Endodermal cell (in vitro differentiated cells): ENCODE measurements at regions not wholly inside any gene's neighbourhood (a gene's known extent, or its start where the extent isn't known, plus 50 kb on each side); places are given as distances from the start of the nearest gene placed in this dataset.
"Not testable (repeated sequence)": the region's sequence is repeated elsewhere in the genome, so short reads cannot be mapped to it uniquely, and the experiment has no call there.

Experiments
- DNase-seq: peaks from one replicate; pipeline ENCODE4 v3.0.0-alpha.2; 2017
- H3K27ac ChIP-seq: 2 replicates; pipeline ENCODE4 v1.5.1; 2013; ENCODE audit warnings: mild to moderate bottlenecking, low read depth, low read length, moderate library complexity
- H3K27me3 ChIP-seq: 2 replicates; pipeline ENCODE4 v1.6.1; 2013; ENCODE audit warnings: mild to moderate bottlenecking, low read length, moderate library complexity; ENCODE audit not compliant: insufficient read depth, control insufficient read depth, poor library complexity, severe bottlenecking
- H3K36me3 ChIP-seq: 2 replicates; pipeline ENCODE4 v1.7.0; 2013; ENCODE audit warnings: mild to moderate bottlenecking, low read length, moderate library complexity; ENCODE audit not compliant: control insufficient read depth, insufficient read depth
- H3K4me1 ChIP-seq: one replicate; pipeline ENCODE4 v1.7.0; 2013; ENCODE audit warnings: low read length; ENCODE audit not compliant: control insufficient read depth, insufficient read depth
- H3K4me3 ChIP-seq: 2 replicates; pipeline ENCODE4 v1.5.1; 2013; ENCODE audit warnings: mild to moderate bottlenecking, low read length, moderate library complexity
- H3K9ac ChIP-seq: 2 replicates; pipeline ENCODE4 v1.6.1; 2013; ENCODE audit warnings: mild to moderate bottlenecking, low read length, moderate library complexity; ENCODE audit not compliant: poor library complexity, severe bottlenecking; ENCODE audit errors: extremely low read depth
- H3K9me3 ChIP-seq: 2 replicates; pipeline ENCODE4 v1.6.1; 2013; ENCODE audit warnings: mild to moderate bottlenecking, low read length, moderate library complexity; ENCODE audit not compliant: control insufficient read depth
- H3K27ac Mint-ChIP-seq: 2 replicates; pipeline ENCODE4 v1.8.0; 2020; ENCODE audit warnings: mixed read lengths
- H3K27me3 Mint-ChIP-seq: 2 replicates; pipeline ENCODE4 v1.8.0; 2021; ENCODE audit warnings: mild to moderate bottlenecking, mixed read lengths; ENCODE audit not compliant: insufficient read depth
- H3K36me3 Mint-ChIP-seq: 2 replicates; pipeline ENCODE4 v1.8.0; 2020; ENCODE audit warnings: low read depth, mixed read lengths
- H3K4me1 Mint-ChIP-seq: 2 replicates; pipeline ENCODE4 v1.8.0; 2020; ENCODE audit warnings: mixed read lengths
- H3K4me3 Mint-ChIP-seq: 2 replicates; pipeline ENCODE4 v1.8.0; 2020; ENCODE audit warnings: mild to moderate bottlenecking, moderate library complexity, mixed read lengths
- H3K9me3 Mint-ChIP-seq: 2 replicates; pipeline ENCODE4 v1.8.0; 2020; ENCODE audit warnings: mild to moderate bottlenecking, mixed read lengths
- WGBS, 2 experiments: methylation state at CpG; one replicate each; pipeline versions ENCODE4 v1.1.5 to v1.1.7; 2013; ENCODE audit warnings: missing lambda C conversion rate in 2 of 2, mixed read lengths in 1 of 2; ENCODE audit not compliant: insufficient coverage in 1 of 2, insufficient read length in 1 of 2; 5-methylcytosine and 5-hydroxymethylcytosine counted together
- TF ChIP-seq, protein P1 (sequence below): fragments of 200-600 bp; sonication (generic); conservative IDR thresholded peaks from 2 replicates; pipeline ENCODE4 v1.5.0; 2021; ENCODE audit warnings: antibody characterized with exemption, mild to moderate bottlenecking

DNA sequence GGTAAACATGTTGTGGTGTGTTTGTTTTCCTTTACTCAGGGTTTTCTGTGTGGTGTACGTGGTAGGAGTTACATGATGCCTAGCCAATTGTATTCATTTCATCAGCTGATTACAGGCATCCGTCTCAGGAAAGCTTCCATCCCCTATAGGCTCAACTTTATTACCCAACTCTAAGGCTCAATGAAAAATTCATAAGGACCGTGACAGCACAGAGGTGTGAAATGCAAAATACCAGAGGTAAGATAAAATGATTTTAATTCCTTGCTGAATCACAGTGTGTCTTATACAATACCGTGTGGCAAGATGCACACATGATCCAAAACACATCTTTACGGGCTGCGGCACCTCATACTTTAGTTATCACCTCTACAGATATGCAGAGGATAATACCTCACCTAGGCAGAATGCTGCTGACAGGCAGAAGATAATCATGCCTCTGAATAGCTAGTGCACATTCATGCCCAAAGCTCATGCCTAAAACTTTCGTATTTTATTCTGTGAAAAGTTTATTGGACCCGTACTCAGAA is 87.2 kb upstream of the DIO2 start:
- TF ChIP-seq, protein P1, sequence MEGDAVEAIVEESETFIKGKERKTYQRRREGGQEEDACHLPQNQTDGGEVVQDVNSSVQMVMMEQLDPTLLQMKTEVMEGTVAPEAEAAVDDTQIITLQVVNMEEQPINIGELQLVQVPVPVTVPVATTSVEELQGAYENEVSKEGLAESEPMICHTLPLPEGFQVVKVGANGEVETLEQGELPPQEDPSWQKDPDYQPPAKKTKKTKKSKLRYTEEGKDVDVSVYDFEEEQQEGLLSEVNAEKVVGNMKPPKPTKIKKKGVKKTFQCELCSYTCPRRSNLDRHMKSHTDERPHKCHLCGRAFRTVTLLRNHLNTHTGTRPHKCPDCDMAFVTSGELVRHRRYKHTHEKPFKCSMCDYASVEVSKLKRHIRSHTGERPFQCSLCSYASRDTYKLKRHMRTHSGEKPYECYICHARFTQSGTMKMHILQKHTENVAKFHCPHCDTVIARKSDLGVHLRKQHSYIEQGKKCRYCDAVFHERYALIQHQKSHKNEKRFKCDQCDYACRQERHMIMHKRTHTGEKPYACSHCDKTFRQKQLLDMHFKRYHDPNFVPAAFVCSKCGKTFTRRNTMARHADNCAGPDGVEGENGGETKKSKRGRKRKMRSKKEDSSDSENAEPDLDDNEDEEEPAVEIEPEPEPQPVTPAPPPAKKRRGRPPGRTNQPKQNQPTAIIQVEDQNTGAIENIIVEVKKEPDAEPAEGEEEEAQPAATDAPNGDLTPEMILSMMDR, result no peak
- H3K4me3 ChIP-seq, result no peak overlapping the region
- H3K4me1 ChIP-seq, result no peaks in the 10 kb centered on the region
- no peak overlapping the region for H3K9ac ChIP-seq
- Mint-ChIP-seq H3K27me3 (no peaks in the 10 kb centered on the region), H3K36me3 (no peaks in the 10 kb centered on the region), H3K27ac (no peak overlapping the region), H3K9me3 (peaks cover 2% of the 10 kb centered on the region), H3K4me1 (no peaks in the 10 kb centered on the region), H3K4me3 (no peak overlapping the region)
- no peak for DNase-seq
- 92 to 100% methylated on average over 5 to 7 of the region's 8 CpGs for WGBS, 2 experiments
- H3K27ac ChIP-seq, result no peak overlapping the region
- no peaks in the 10 kb centered on the region for H3K27me3 ChIP-seq
- no peaks in the 10 kb centered on the region for H3K36me3 ChIP-seq
- no peaks in the 10 kb centered on the region for H3K9me3 ChIP-seq

DNA sequence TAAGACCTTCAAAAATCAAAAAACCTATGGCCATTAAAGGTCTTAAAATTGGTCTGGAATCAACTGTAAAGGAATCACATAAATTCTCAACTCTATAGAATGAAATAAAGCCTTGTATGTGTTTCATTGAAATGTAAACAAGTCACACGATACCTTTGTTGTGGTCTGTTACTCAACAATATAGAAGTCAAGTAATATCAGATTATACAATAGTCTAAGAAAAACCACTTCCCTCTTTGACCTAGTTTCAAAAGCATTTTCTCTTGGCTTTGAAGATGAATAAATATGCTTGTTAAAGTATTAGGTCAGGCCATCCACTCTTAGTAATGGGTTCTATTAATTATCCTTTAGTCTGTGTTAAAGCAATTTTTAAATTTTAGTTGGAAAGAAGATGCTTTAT is 79.8 kb upstream of the DIO2 start:
- Histone ChIP-seq H3K4me1 (no peaks in the 10 kb centered on the region), H3K9ac (no peak overlapping the region), H3K9me3 (no peaks in the 10 kb centered on the region), H3K36me3 (no peaks in the 10 kb centered on the region), H3K27ac (no peak overlapping the region), H3K4me3 (no peak overlapping the region), H3K27me3 (no peaks in the 10 kb centered on the region)
- DNase-seq, result no peak
- TF ChIP-seq, protein P1, result no peak
- H3K27ac Mint-ChIP-seq, result no peak overlapping the region
- WGBS, 2 experiments, result no CpG with 5 or more reads among the region's 1 CpG
- H3K4me1 Mint-ChIP-seq, result no peaks in the 10 kb centered on the region
- no peak overlapping the region for H3K4me3 Mint-ChIP-seq
- no peaks in the 10 kb centered on the region for H3K27me3 Mint-ChIP-seq
- peaks cover 2% of the 10 kb centered on the region for H3K9me3 Mint-ChIP-seq
- no peaks in the 10 kb centered on the region for H3K36me3 Mint-ChIP-seq

DNA sequence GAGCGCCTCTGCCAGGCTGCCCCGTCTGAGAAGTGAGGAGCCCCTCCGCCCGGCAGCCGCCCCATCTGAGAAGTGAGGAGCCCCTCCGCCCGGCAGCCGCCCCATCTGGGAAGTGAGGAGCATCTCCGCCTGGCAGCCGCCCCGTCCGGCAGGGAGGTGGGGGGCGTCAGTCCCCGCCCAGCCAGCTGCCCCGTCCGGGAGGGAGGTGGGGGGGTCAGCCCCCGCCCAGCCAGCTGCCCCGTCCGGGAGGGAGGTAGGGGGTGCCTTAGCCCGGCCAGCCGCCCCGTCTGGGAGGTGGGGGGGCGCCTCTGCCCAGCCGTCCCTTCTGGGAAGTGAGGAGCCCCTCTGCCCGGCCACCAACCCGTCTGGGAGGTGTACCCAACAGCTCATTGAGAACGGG is 75.4 kb upstream of the DIO2 start:
- not testable (repeated sequence) for H3K9me3 ChIP-seq, H3K4me1 ChIP-seq, H3K27me3 Mint-ChIP-seq, H3K27ac ChIP-seq, H3K9me3 Mint-ChIP-seq, H3K4me3 Mint-ChIP-seq, H3K27ac Mint-ChIP-seq, H3K4me3 ChIP-seq, H3K4me1 Mint-ChIP-seq, H3K9ac ChIP-seq, H3K36me3 Mint-ChIP-seq, H3K36me3 ChIP-seq, DNase-seq, H3K27me3 ChIP-seq
- 96% methylated on average over 26 of the region's 27 CpGs; no CpG with 5 or more reads in 1 of the 2 experiments for WGBS, 2 experiments
